HG03457 (cell line): ENCODE measurements at regions not wholly inside any gene's neighbourhood (a gene's known extent, or its start where the extent isn't known, plus 50 kb on each side); places are given as distances from the start of the nearest gene placed in this dataset.
"Not testable (repeated sequence)": the region's sequence is repeated elsewhere in the genome, so short reads cannot be mapped to it uniquely, and the experiment has no call there.

Experiments used
- ATAC-seq: cut with Tn5 transposase; IDR thresholded peaks from one replicate; pipeline ENCODE4 v1.9.1; 2021; ENCODE audit warnings: moderate number of reproducible peaks; ENCODE audit not compliant: unreplicated experiment

DNA sequence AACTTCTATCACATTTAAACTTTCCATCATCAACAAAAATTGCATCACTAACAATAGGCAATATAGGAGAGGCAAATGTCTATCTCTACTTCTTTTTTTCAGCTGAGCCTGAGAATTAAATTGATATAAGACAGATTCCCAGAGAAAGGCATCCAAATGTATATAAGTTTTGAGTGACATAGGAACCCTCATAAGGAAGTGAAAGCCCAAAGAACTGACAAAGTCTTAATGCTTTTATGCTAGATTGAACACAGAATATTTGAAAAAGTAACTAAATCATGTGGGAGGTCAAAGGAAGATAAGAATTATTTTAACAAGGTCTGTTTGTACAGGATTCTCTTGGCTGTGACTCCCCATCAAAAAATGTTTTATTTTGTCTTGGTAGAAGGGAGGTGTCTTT, 714.9 kb downstream of the GRXCR1 start:
- no peak for ATAC-seq

- no peak for ATAC-seq
These were observed 715.4 kb downstream of the GRXCR1 start for GRCh38 chr4:43607827-43608461.

- no peak for ATAC-seq
These were observed 726.7 kb downstream of the GRXCR1 start for GRCh38 chr4:43619219-43619618.

- not testable (repeated sequence) for ATAC-seq
These were observed 745.4 kb downstream of the GRXCR1 start for GRCh38 chr4:43637893-43638292.

GRCh38 chr4:43651991-43652390, 759.5 kb downstream of the GRXCR1 start:
- ATAC-seq = no peak

- not testable (repeated sequence) for ATAC-seq
These were observed 767.0 kb downstream of the GRXCR1 start for GRCh38 chr4:43659547-43659946.

DNA sequence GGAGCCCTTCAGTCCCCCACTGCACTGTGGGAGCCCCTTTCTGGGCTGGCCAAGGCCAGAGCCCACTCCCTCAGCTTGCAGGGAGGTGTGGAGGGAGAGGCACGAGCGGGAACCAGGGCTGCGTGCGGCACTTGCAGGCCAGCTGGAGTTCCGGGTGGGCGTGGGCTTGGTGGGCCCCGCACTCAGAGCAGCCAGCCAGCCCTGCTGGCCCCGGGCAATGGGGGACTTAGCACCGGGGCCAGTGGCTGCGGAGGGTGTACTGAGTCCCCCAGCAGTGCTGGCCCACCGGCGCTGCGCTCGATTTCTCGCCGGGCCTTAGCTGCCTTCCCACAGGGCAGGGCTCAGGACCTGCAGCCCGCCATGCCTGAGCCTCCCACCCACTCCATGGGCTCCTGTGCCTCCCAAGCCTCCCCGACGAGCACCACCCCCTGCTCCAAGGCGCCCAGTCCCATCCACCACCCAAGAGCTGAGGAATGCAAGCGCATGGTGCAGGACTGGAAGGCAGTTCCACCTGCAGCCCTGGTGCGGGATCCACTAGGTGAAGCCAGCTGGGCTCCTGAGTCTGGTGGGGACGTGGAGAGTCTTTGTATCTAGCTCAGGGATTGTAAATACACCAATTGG, 776.2 kb downstream of the KCTD8 start:
- not testable (repeated sequence) for ATAC-seq

GRCh38 chr4:43680421-43680820, 768.2 kb downstream of the KCTD8 start:
- ATAC-seq = no peak

GRCh38 chr4:43682551-43682950, 766.1 kb downstream of the KCTD8 start:
- no peak for ATAC-seq

DNA sequence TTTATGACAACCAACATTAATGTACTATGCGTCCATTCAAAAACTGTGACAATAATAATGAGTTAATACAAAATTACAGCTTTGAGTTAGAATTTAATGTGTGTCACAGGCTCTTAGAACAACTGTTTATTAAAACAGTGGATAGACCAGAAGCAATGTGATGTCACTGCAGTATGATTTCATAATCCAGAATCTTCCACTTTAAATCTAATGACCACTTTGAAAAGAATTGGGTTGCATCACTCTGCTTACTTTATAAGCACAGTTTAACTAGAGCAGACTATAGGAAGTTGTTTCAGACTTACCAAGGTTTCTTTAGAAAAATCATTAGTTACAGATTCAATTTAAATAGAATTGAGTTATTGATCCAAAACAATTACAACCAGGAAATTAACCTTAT, 758.5 kb downstream of the KCTD8 start:
- ATAC-seq = no peak

DNA sequence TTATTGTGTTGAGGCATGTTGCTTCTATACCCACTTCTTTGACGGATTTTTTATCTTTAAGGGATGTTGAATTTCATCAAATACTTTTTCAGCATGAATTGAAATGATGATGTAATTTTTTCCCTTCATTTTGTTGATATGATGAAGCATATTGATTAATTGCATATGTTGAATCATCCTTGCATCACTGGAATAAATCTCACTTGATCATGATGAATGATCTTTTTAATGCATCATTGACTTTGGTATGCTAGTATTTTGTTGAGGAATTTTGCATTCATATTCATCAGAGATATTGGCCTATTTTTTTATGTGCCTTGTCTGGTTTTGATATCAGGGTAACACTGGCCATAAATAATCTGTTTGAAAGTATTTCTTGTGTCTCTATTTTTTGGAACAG, 754.7 kb downstream of the KCTD8 start:
- no peak for ATAC-seq

DNA sequence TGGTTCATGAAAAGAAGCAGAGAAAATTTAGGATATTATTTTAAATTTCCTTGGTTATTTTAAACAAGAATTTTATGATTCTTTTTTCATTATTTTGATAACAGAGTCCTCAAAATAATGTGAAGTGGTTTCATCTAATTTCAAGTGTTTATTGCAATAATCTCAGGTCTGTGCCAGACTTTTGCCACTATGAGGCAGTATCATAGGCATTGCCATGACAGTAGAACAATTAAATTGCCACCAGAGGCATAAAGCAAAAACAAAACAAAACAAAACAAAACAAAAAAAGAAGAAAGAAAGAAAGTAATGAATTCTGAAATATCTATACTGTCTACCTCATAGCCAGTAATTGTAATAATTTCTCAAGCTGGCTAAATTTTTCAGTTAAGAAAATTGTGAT, 739.2 kb downstream of the KCTD8 start:
- no peak for ATAC-seq

- no peak for ATAC-seq
These were observed 731.8 kb downstream of the KCTD8 start for GRCh38 chr4:43716721-43717395.

- no peak for ATAC-seq
These were observed 730.2 kb downstream of the KCTD8 start for GRCh38 chr4:43718369-43718768.

GRCh38 chr4:43732829-43733426, 715.7 kb downstream of the KCTD8 start:
- ATAC-seq = no peak

GRCh38 chr4:43742083-43742482, 706.5 kb downstream of the KCTD8 start:
- no peak for ATAC-seq

GRCh38 chr4:43754566-43754965, 694.0 kb downstream of the KCTD8 start:
- ATAC-seq = no peak

GRCh38 chr4:43757147-43757546, 691.5 kb downstream of the KCTD8 start:
- ATAC-seq = no peak

- no peak for ATAC-seq
These were observed 689.8 kb downstream of the KCTD8 start for GRCh38 chr4:43758836-43759235.

GRCh38 chr4:43763029-43763610, 685.5 kb downstream of the KCTD8 start:
- ATAC-seq = no peak

DNA sequence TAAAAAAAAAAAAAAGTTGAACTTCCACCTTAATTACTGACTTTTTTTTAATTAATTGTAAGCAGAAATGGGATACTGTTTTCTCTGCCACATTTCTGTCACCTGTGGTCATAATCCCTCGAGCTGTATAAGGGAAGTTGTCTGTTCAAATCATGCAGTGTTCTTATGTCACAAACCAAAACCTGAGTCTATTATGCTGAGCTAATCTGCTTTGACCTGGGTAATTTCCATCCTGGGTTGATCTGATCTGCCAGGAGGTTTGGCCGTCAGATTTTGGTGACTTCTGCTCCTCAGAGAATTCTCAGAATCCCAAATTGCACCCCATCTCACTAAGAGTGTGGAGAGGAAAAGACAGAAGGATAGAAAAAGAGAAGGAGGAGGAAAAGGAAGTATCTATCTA, 683.1 kb downstream of the KCTD8 start:
- ATAC-seq = no peak

- ATAC-seq = no peak
These were observed 682.0 kb downstream of the KCTD8 start for GRCh38 chr4:43766648-43767047.
